GM21717 (cell line): ENCODE measurements at regions not wholly inside any gene's neighbourhood (a gene's known extent, or its start where the extent isn't known, plus 50 kb on each side); places are given as distances from the start of the nearest gene placed in this dataset.
"Not testable (repeated sequence)": the region's sequence is repeated elsewhere in the genome, so short reads cannot be mapped to it uniquely, and the experiment has no call there.

Source experiments
- ATAC-seq: cut with Tn5 transposase; IDR thresholded peaks from one replicate; pipeline ENCODE4 v1.9.1; 2021; ENCODE audit warnings: mild to moderate bottlenecking, moderate library complexity; ENCODE audit not compliant: unreplicated experiment

- no peak for ATAC-seq
Measured at GRCh38 chr4:27343411-27343810, 482.8 kb downstream of the STIM2 start.

- ATAC-seq = no peak
Measured at GRCh38 chr4:27350161-27350560, 489.5 kb downstream of the STIM2 start.

- no peak for ATAC-seq
Measured at GRCh38 chr4:27357283-27357682, 496.6 kb downstream of the STIM2 start.

- ATAC-seq = no peak
Measured at GRCh38 chr4:27358269-27358668, 497.6 kb downstream of the STIM2 start.

GRCh38 chr4:27360131-27360530, 499.5 kb downstream of the STIM2 start:
- no peak for ATAC-seq

- no peak for ATAC-seq
Measured at GRCh38 chr4:27360790-27361267, 500.2 kb downstream of the STIM2 start.

DNA sequence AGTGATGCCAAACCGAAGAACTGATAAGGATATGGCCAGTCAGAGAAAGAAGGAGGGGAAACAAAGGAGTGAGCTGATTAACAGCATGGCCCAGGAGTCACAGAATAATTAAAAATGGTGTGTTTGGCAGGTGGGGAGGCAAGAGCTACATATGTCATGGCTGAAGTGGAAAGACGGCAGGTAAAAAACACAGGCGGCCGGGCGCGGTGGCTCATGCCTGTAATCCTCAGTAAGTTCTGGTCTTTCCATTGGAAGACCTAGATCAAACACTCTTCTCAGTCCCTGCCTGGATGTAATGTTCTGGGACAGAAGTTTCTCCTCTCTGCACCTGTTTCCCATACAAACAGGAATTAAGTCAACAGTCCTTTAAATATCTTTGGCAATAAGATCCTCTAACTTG, 503.9 kb downstream of the STIM2 start:
- no peak for ATAC-seq

GRCh38 chr4:27366104-27366823, 505.6 kb downstream of the STIM2 start:
- ATAC-seq = no peak

DNA sequence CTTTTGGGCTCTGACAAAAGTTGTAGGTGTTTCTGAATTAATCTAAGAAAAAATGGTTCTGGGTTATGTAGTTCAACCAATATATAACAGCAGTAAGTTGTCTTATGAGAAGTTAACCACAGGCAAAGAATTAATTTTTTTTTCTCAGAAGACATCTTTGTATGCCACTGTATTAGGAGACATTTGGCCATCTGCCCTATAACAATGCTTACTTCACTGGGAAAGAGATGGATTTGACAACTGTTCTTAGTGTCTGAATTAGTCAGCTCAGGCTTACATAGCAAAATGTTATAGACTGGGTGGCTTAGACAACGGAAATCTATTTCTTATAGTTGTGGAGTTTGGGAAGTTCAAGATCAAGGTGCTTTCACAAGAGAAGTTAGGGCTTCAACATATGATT, 508.1 kb downstream of the STIM2 start:
- ATAC-seq = no peak

- ATAC-seq = no peak
Measured at GRCh38 chr4:27381815-27382214, 521.2 kb downstream of the STIM2 start.

GRCh38 chr4:27387711-27388110, 527.1 kb downstream of the STIM2 start:
- no peak for ATAC-seq

DNA sequence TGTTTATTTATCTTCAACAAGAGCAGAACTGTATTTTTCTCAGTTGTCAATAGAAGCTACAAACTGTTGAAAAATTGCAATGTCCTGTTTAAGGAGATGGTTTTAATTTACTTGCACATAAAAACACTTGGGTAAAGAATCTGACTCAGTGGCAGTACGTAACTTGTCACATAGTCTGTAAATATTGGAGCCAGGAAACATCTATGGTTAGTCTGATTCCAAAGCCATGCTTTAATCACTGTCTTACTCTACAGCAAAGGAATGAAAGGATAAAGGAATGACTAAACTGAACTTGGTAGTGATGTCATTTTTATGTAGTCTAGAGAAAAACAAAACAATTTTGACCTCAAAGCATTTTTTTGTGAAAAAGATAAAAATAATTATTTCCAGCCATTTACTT, 537.2 kb downstream of the STIM2 start:
- ATAC-seq = no peak

- ATAC-seq = no peak
Measured at GRCh38 chr4:27398631-27399310, 538.1 kb downstream of the STIM2 start.

GRCh38 chr4:27407616-27408015, 547.0 kb downstream of the STIM2 start:
- no peak for ATAC-seq

GRCh38 chr4:27412613-27413012, 552.0 kb downstream of the STIM2 start:
- ATAC-seq = no peak

- ATAC-seq = no peak
Measured at GRCh38 chr4:27414887-27415731, 554.5 kb downstream of the STIM2 start.

GRCh38 chr4:27428661-27429060, 568.0 kb downstream of the STIM2 start:
- ATAC-seq = no peak

GRCh38 chr4:27429364-27429871, 568.8 kb downstream of the STIM2 start:
- no peak for ATAC-seq

DNA sequence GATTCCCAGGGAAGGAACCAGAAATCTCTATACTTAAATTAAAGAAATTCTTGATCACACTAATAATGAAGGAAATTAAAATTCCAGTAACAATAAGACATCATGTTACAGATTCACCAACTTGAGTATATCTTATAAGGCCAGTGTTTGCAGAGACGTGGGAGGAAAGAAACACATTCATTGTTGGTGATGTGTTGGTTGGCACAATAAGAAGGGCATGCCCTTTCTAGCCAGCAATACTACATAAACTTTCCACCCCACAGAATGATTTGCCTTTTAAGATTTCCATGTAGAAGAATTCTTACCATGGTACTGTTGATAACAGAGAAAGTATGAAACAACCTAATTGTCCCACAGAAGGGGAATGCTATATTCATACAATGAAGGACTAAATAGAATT, 581.5 kb downstream of the STIM2 start:
- ATAC-seq = no peak

GRCh38 chr4:27442661-27443060, 582.0 kb downstream of the STIM2 start:
- ATAC-seq = not testable (repeated sequence)

DNA sequence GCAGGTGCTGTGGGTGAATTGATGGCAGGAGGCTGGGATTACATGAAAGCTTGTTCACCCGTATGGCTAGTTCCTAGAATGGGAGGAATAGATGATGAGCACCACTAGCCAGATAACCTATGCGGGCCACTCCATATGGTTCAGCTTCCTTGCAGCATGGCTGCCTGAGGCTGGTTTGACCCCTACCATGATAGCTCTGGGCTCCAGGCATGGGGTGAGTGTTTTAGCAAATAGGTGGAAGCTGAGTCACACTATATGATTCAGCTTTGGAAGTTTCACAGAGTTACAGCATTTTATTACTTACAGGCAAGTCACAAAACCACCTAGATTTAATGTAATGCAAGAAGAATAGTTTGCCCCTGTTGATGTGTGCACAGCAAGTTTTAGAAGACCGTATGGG, 603.2 kb downstream of the STIM2 start:
- ATAC-seq = no peak
